ENCODE measurements at regions not wholly inside any gene's neighbourhood (a gene's known extent, or its start where the extent isn't known, plus 50 kb on each side); places are given as distances from the start of the nearest gene placed in this dataset.

- TF ChIP-seq CTCF (IDR thresholded peaks at IDR 0.05; ENCODE audit: control extremely low read depth, extremely low read depth), result no peak
- Histone ChIP-seq H3K27me3 (ENCODE audit: control insufficient read depth in 3 of 3, insufficient read depth in 3 of 3, low read length in 2 of 3) (no peaks in the 10 kb centered on the region), H3K9me3 (ENCODE audit: control insufficient read depth in 4 of 4, insufficient read depth in 3 of 4, low read length in 3 of 4) (peaks cover 0 to 6% (median 4%) of the 10 kb centered on the region in 4 donors), H3K27ac (ENCODE audit: low read depth in 1 of 2, low read length in 1 of 2) (no peak overlapping the region), H3K4me1 (ENCODE audit: control insufficient read depth in 5 of 5, insufficient read depth in 5 of 5, low read length in 5 of 5) (no peaks in the 10 kb centered on the region), H3K36me3 (ENCODE audit: control insufficient read depth in 4 of 4, insufficient read depth in 4 of 4, low read length in 4 of 4) (no peaks in the 10 kb centered on the region), H3K4me3 (no peak overlapping the region), H3K9ac (ENCODE audit: insufficient read depth in 1 of 2, low read length in 2 of 2) (no peak overlapping the region)
- no peak for ATAC-seq (ENCODE audit: insufficient read depth, low FRiP score)
- WGBS, 2 donors, result 83 to 84% methylated on average over 2 of the region's 2 CpGs
- no peak for DNase-seq
These were observed 80.5 kb upstream of the DYRK2 start for GRCh38 chr12:67568055-67568454.

- ATAC-seq (ENCODE audit: insufficient read depth, low FRiP score), result no peak
- no peaks in the 10 kb centered on the region for H3K36me3 ChIP-seq (ENCODE audit: control insufficient read depth in 4 of 4, insufficient read depth in 4 of 4, low read length in 4 of 4)
- no peaks in the 10 kb centered on the region for H3K4me1 ChIP-seq (ENCODE audit: control insufficient read depth in 5 of 5, insufficient read depth in 5 of 5, low read length in 5 of 5)
- DNase-seq, result no peak
- TF ChIP-seq CTCF (IDR thresholded peaks at IDR 0.05; ENCODE audit: control extremely low read depth, extremely low read depth), result no peak
- no peak overlapping the region for H3K9ac ChIP-seq (ENCODE audit: insufficient read depth in 1 of 2, low read length in 2 of 2)
- no peaks in the 10 kb centered on the region for H3K9me3 ChIP-seq (ENCODE audit: control insufficient read depth in 4 of 4, insufficient read depth in 3 of 4, low read length in 3 of 4)
- no peak overlapping the region for H3K27ac ChIP-seq (ENCODE audit: low read depth in 1 of 2, low read length in 1 of 2)
- H3K4me3 ChIP-seq, result no peak overlapping the region
- H3K27me3 ChIP-seq (ENCODE audit: control insufficient read depth in 3 of 3, insufficient read depth in 3 of 3, low read length in 2 of 3), result no peaks in the 10 kb centered on the region
These were observed 76.1 kb upstream of the DYRK2 start for GRCh38 chr12:67572492-67572891.

- DNase-seq, result no peak
- Histone ChIP-seq H3K9ac (ENCODE audit: insufficient read depth in 1 of 2, low read length in 2 of 2) (no peak overlapping the region), H3K27me3 (ENCODE audit: control insufficient read depth in 3 of 3, insufficient read depth in 3 of 3, low read length in 2 of 3) (no peaks in the 10 kb centered on the region), H3K27ac (ENCODE audit: low read depth in 1 of 2, low read length in 1 of 2) (no peak overlapping the region), H3K4me3 (no peak overlapping the region), H3K4me1 (ENCODE audit: control insufficient read depth in 5 of 5, insufficient read depth in 5 of 5, low read length in 5 of 5) (no peaks in the 10 kb centered on the region), H3K9me3 (ENCODE audit: control insufficient read depth in 4 of 4, insufficient read depth in 3 of 4, low read length in 3 of 4) (no peaks in the 10 kb centered on the region), H3K36me3 (ENCODE audit: control insufficient read depth in 4 of 4, insufficient read depth in 4 of 4, low read length in 4 of 4) (no peaks in the 10 kb centered on the region)
- WGBS, 2 donors, result 91 to 96% methylated on average over 4 of the region's 4 CpGs
- no peak for ATAC-seq (ENCODE audit: insufficient read depth, low FRiP score)
- no peak for TF ChIP-seq CTCF (IDR thresholded peaks at IDR 0.05; ENCODE audit: control extremely low read depth, extremely low read depth)
These were observed 75.0 kb upstream of the DYRK2 start for GRCh38 chr12:67573566-67573965.

GRCh38 chr12:67578976-67579661 lies 69.4 kb upstream of the DYRK2 start:
- H3K4me3 ChIP-seq, result no peak overlapping the region
- no peaks in the 10 kb centered on the region for H3K36me3 ChIP-seq (ENCODE audit: control insufficient read depth in 4 of 4, insufficient read depth in 4 of 4, low read length in 4 of 4)
- WGBS, 2 donors, result 42 to 54% methylated on average over 3 of the region's 3 CpGs
- TF ChIP-seq CTCF (IDR thresholded peaks at IDR 0.05; ENCODE audit: control extremely low read depth, extremely low read depth), result no peak
- H3K27me3 ChIP-seq (ENCODE audit: control insufficient read depth in 3 of 3, insufficient read depth in 3 of 3, low read length in 2 of 3), result no peaks in the 10 kb centered on the region
- H3K4me1 ChIP-seq (ENCODE audit: control insufficient read depth in 5 of 5, insufficient read depth in 5 of 5, low read length in 5 of 5), result peaks cover 0 to 3% (median 0%) of the 10 kb centered on the region in 5 donors
- H3K9ac ChIP-seq (ENCODE audit: insufficient read depth in 1 of 2, low read length in 2 of 2), result no peak overlapping the region
- ATAC-seq (ENCODE audit: insufficient read depth, low FRiP score) (no peak), DNase-seq (no peak)
- H3K27ac ChIP-seq (ENCODE audit: low read depth in 1 of 2, low read length in 1 of 2), result no peak overlapping the region
- H3K9me3 ChIP-seq (ENCODE audit: control insufficient read depth in 4 of 4, insufficient read depth in 3 of 4, low read length in 3 of 4), result no peaks in the 10 kb centered on the region

Data from lung (tissue), 11 donors.